ENCODE measurements at regions not wholly inside any gene's neighbourhood (a gene's known extent, or its start where the extent isn't known, plus 50 kb on each side); places are given as distances from the start of the nearest gene placed in this dataset.

- CTCF ChIA-PET = no interaction called here
- H3K9me3 Mint-ChIP-seq = no peaks in the 10 kb centered on the region
- TF ChIP-seq CTCF (IDR thresholded peaks at IDR 0.05) = no peak
- POLR2A ChIA-PET = no interaction called here
- H3K4me3 Mint-ChIP-seq = no peak overlapping the region
- H3K4me1 Mint-ChIP-seq (ENCODE audit: low read depth) = no peaks in the 10 kb centered on the region
- no peak for ATAC-seq
- H3K27me3 Mint-ChIP-seq = peaks cover 1% of the 10 kb centered on the region
- DNase-seq = no peak
- intact Hi-C loops (cut with micrococcal nuclease) = no loop called here
- no peak overlapping the region for H3K27ac Mint-ChIP-seq
- no peaks in the 10 kb centered on the region for H3K36me3 Mint-ChIP-seq (ENCODE audit: low read depth)
Observed at GRCh38 chr10:124308056-124308645, 110.6 kb downstream of the OAT start.

DNA sequence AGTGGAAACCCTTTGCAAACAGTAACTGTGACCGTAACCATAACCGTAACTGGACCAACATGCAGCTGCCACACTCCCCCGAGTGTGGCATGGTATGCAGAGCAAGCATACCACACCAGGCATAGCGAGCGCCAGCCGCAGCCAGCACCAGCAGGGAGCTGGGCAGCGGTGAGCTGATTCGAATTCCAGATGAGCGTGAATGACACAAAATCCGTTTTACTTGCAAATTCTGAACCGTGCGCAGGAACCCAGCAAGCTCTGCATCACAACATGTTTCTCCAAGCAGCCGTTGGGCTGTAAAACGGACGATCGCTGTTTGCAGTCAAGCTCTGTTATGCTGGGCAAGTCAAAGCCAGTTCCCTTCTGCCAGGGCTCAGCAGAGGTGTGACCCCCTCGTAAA, 111.1 kb downstream of the OAT start:
- no peak overlapping the region for H3K4me3 Mint-ChIP-seq
- CTCF ChIA-PET = no interaction called here
- POLR2A ChIA-PET = no interaction called here

DNA sequence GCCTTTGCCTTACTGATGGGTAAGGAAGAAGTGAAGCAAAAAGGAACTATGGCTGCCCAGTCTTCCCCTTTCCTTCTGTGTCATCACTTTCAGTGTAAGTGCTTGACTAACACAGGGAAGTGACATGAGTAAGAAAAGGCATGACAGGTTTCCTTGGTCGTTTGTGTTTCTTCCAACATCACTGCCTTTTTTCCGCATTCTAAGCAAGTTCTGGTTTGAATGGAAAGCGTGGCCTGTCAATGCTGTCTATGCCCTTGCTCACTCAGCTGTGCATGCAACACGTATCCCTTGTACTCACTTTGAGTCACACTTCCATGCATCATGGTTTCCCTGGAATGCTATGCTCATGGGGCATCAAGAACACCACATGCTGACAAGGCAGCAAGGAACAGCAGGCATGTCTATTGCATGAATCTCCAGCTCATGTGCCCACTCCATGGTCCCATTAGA, 111.8 kb downstream of the OAT start:
- Mint-ChIP-seq H3K9me3 (no peaks in the 10 kb centered on the region), H3K36me3 (ENCODE audit: low read depth) (no peaks in the 10 kb centered on the region), H3K27me3 (peaks cover 1% of the 10 kb centered on the region), H3K4me1 (ENCODE audit: low read depth) (no peaks in the 10 kb centered on the region), H3K27ac (no peak overlapping the region), H3K4me3 (no peak overlapping the region)
- POLR2A ChIA-PET = no interaction called here
- no peak for ATAC-seq
- CTCF ChIA-PET = no interaction called here
- no peak for DNase-seq
- TF ChIP-seq CTCF (IDR thresholded peaks at IDR 0.05) = no peak
- intact Hi-C loops (cut with micrococcal nuclease) = no loop called here

More for the DNA sequence above, 111.1 kb downstream of the OAT start:
- ATAC-seq (no peak), DNase-seq (no peak)
- Mint-ChIP-seq H3K27me3 (peaks cover 1% of the 10 kb centered on the region), H3K9me3 (no peaks in the 10 kb centered on the region), H3K36me3 (ENCODE audit: low read depth) (no peaks in the 10 kb centered on the region), H3K27ac (no peak overlapping the region), H3K4me1 (ENCODE audit: low read depth) (no peaks in the 10 kb centered on the region)
- no peak for TF ChIP-seq CTCF (IDR thresholded peaks at IDR 0.05)
- intact Hi-C loops (cut with micrococcal nuclease) = no loop called here

DNA sequence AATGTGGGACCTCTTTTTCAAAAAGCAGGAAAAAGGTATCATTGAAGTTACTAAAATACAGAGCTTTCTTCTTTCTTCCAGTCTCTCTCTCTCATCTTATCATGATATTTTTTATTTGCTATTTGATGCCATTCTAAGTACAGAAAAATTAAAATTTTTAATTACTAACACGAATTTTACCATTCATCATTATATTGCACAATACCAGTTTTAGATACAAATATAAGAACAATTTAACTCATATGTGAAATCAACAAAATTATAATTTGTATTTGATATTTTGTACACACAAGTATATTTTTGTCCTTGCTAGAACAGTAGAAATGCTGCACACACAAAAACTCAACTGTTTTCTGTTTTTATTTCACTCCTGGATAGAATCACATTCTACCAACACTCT, 112.2 kb downstream of the OAT start:
- TF ChIP-seq CTCF (IDR thresholded peaks at IDR 0.05) = no peak
- H3K9me3 Mint-ChIP-seq = no peaks in the 10 kb centered on the region
- no peak overlapping the region for H3K27ac Mint-ChIP-seq
- H3K4me1 Mint-ChIP-seq (ENCODE audit: low read depth) = no peaks in the 10 kb centered on the region
- CTCF ChIA-PET = no interaction called here
- ATAC-seq (no peak), DNase-seq (no peak)
- peaks cover 1% of the 10 kb centered on the region for H3K27me3 Mint-ChIP-seq
- H3K4me3 Mint-ChIP-seq = no peak overlapping the region
- POLR2A ChIA-PET = no interaction called here
- H3K36me3 Mint-ChIP-seq (ENCODE audit: low read depth) = no peaks in the 10 kb centered on the region
- intact Hi-C loops (cut with micrococcal nuclease) = no loop called here

DNA sequence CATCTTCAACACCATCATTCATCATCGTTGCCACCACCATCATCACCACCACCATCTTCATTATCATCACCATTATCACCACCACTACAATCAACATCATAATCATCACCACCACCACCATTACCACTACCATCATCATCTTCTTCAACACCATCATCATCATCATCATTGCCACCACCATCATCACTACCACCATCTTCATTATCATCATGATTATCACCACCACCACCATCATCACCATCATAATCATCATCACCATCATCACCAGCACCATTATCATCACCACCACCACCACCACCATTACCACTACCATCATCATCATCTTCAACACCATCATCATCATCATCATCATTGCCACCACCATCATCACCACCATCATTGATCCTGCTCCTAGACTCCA, 112.7 kb downstream of the OAT start:
- ChIA-PET POLR2A (no interaction called here), CTCF (no interaction called here)
- no peak overlapping the region for H3K4me3 Mint-ChIP-seq
- TF ChIP-seq CTCF (IDR thresholded peaks at IDR 0.05) = no peak
- H3K4me1 Mint-ChIP-seq (ENCODE audit: low read depth) = no peaks in the 10 kb centered on the region
- intact Hi-C loops (cut with micrococcal nuclease) = no loop called here
- no peaks in the 10 kb centered on the region for H3K36me3 Mint-ChIP-seq (ENCODE audit: low read depth)
- no peak overlapping the region for H3K27ac Mint-ChIP-seq
- no peak for DNase-seq
- ATAC-seq = no peak
- H3K9me3 Mint-ChIP-seq = peaks cover under 1% of the 10 kb centered on the region
- H3K27me3 Mint-ChIP-seq = peaks cover 1% of the 10 kb centered on the region

All from activated CD8-positive, alpha-beta T cell treated with anti-CD3 and anti-CD28 coated beads for 36 hours (primary cell).